Left lung (tissue), 4 donors: ENCODE measurements at regions not wholly inside any gene's neighbourhood (a gene's known extent, or its start where the extent isn't known, plus 50 kb on each side); places are given as distances from the start of the nearest gene placed in this dataset.
A peak's percentile ranks its signal among the peaks of the same experiment; 100 is the strongest.
"Not testable (repeated sequence)": the region's sequence is repeated elsewhere in the genome, so short reads cannot be mapped to it uniquely, and the experiment has no call there.

Experiments
- ATAC-seq: fragments of 200-7000 bp; cut with Tn5 transposase; one replicate; pipeline ENCODE4 v1.9.1; 2020; ENCODE audit warnings: moderate library complexity
- DNase-seq, 4 donors: peaks; one replicate each; pipeline ENCODE4 v3.0.0-alpha.2; 2013 to 2020
- H3K27ac ChIP-seq, 2 donors: fragments of 200-600 bp; sonication (generic) in 1 of 2; one replicate each; pipeline versions ENCODE4 v1.5.0 to v1.8.0; 2020 to 2021
- H3K27me3 ChIP-seq, 2 donors: fragments of 200-600 bp; sonication (generic) in 1 of 2; one replicate each; pipeline versions ENCODE4 v1.5.0 to v1.8.0; 2020 to 2021
- H3K36me3 ChIP-seq, 2 donors: fragments of 200-600 bp; sonication (generic) in 1 of 2; one replicate each; pipeline versions ENCODE4 v1.5.0 to v1.8.0; 2020 to 2021
- H3K4me1 ChIP-seq, 2 donors: fragments of 200-600 bp; one replicate each; pipeline ENCODE4 v1.8.0; 2021
- H3K4me3 ChIP-seq, 2 donors: fragments of 200-600 bp; sonication (generic) in 1 of 2; one replicate each; pipeline versions ENCODE4 v1.5.0 to v1.8.0; 2020 to 2021; ENCODE audit warnings: mild to moderate bottlenecking in 1 of 2
- H3K9me3 ChIP-seq, 2 donors: fragments of 200-600 bp; sonication (generic) in 1 of 2; one replicate each; pipeline versions ENCODE4 v1.5.0 to v1.8.0; 2020 to 2021
- intact Hi-C, 2 donors: fragments of 100-400 bp; cut with DNase I; formaldehyde crosslinking; loops; one replicate each; pipeline versions ENCODE4 v1.11.2 to v1.14.2; 2022
- TF ChIP-seq, protein P1 (sequence below), 2 donors: fragments of 200-600 bp; sonication (generic) in 1 of 2; IDR thresholded peaks; one replicate each; pipeline versions ENCODE4 v1.5.0 to v1.8.0; 2021; ENCODE audit warnings: antibody characterized with exemption in 2 of 2
- donor health status: DM: no; HTN: yes; CAD: no.
- donor health status: DM: no; HTN: no; CAD: no.

DNA sequence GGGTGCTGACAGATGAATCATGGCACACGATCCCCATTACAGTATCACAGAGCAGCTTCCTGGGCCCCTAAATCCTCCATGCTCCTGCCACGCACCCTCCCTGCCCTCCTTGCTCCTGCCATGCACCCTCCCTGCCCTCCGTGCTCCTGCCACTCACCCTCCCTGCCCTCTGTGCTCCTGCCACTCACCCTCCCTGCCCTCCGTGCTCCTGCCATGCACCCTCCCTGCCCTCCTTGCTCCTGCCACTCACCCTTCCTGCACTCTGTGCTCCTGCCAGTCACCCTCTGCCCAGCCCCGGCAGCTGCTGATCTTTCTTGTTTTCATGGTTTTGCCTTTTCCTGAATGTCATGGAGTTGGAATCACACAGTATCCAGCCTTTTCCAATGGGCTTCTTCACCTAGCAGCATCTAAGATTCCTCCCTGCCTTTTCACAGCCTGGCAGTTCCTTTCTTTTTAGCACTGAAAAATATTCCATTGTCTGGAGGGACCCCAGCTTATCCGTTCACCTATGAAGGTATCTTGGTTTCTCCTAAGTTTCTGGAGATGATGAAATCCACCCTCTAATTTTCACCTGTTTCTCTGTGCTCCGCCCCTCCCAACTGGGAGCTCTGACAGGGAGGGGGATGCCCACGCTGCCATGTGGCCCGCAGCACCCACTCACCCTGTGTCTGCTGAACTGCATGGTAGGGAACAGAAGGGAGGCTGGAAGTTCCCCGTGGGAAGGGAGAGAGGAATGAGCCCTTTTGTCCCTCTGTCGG, 142.3 kb downstream of the NPIPB11 start:
- Histone ChIP-seq H3K27ac (peak overlapping the region in 1 of 2 donors; percentile 44), H3K4me1 (peaks cover 0 to 32% of the 10 kb centered on the region in 2 donors)
- intact Hi-C loops, H3K4me3 ChIP-seq, DNase-seq, H3K9me3 ChIP-seq, H3K36me3 ChIP-seq, H3K27me3 ChIP-seq, ATAC-seq: not testable (repeated sequence)

DNA sequence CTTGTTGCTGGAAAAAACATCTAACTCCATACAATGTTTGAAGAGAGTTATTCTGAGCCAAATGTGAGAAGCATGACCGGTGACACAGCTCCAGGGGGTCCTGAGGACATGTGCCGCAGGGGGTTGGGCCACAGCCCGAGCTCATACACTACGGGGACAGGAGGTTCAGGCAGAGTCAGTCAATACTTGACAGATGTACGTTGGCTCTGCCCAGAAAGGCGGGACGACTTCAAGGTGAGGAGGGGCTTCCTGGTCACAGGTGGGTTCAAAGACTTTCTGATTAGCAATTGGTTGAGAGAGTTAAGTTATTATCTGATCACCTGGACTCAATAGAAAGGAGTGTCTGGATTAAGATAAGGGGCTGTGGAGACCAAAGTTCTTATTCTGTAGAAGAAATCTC, 143.8 kb downstream of the NPIPB11 start:
- ATAC-seq, H3K9me3 ChIP-seq, intact Hi-C loops, H3K27me3 ChIP-seq, H3K27ac ChIP-seq, H3K4me3 ChIP-seq, DNase-seq, H3K36me3 ChIP-seq: not testable (repeated sequence)
- peaks cover 0 to 32% of the 10 kb centered on the region in 2 donors for H3K4me1 ChIP-seq

DNA sequence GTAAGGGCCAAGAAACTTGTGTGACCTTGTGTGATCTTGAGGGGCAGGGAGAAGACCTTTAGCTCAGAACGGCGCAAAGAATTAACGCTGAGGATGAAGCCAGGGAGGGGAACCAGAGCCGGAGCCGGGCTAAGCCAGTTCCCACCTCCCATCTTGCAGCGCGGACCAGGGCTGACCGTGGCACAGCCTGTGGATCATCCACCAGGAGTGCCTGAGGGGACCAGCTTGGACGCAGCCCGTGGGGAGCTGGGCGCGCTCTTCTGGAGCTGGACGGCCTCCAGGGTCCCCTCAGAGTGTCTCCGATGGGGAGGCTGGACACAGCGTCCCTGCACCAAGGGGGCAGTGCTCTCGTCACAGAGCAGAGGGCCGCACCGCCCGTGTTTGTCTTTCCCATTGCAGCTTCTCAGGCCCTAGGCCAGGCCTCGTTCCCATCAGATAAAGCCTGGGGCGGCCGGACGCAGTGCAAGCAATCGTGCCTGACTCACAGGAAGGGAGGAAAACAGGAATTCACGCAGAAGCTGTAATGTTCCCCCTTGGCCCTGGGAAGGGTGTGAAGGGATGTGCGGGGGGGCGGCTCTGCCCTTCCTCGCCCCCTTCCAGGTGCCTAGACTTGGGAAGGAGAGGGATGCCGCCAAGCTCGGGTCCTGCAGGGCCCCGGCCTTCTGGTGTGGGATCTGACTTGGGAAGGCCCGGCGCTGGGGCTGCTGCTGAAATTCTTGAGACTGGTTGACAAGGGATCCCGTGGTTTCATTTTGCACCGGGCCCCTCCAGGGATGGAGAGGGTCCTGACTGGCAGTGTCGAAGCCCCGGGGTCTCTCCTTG, 144.9 kb downstream of the NPIPB11 start:
- peaks cover 0 to 25% of the 10 kb centered on the region in 2 donors for H3K4me1 ChIP-seq
- H3K36me3 ChIP-seq, H3K27me3 ChIP-seq, H3K9me3 ChIP-seq, intact Hi-C loops, DNase-seq, H3K4me3 ChIP-seq: not testable (repeated sequence)
- ATAC-seq = peak; percentile 53
- peak overlapping the region; percentile 5 to 53 for H3K27ac ChIP-seq

DNA sequence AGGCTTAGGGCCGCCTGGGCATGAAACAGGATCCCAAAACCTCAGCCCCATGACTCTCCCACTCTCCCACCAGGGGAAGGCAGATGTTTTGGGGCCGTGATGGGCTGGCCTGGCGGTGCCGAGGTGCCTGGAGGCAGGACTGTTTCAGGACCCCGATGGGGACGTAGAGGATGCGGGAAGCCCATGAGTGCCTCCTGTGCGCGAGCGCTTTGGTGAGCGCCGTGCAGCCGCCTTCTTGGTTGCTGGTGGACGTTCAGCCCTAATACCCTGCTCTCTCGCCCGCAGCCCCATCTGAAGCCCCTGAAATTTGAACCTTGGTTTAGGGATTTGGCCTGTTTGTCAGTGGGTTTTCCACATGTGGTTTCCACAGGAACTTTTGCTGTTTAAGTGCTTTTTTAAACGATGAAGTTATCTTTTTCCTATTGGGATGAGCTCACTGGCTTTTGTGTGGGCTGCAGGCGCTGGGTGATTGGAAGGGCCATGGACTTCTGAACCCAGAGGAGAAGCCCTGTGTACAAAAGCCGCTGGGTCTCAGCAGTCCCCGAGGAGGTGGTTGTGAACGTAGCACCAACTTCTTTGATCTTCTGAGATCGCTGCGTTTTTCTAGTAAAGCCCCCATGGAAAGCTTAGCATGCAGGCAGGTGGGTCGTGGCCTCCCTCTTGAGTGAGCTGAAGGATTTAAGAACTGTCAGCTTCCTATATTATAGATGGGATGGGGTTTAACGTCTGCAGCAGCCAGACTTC, 145.7 kb downstream of the NPIPB11 start:
- H3K27me3 ChIP-seq, H3K36me3 ChIP-seq, H3K9me3 ChIP-seq, ATAC-seq, H3K4me3 ChIP-seq, DNase-seq, intact Hi-C loops: not testable (repeated sequence)
- H3K4me1 ChIP-seq = peaks cover 0 to 25% of the 10 kb centered on the region in 2 donors
- peak overlapping the region; percentile 5 to 53 for H3K27ac ChIP-seq

DNA sequence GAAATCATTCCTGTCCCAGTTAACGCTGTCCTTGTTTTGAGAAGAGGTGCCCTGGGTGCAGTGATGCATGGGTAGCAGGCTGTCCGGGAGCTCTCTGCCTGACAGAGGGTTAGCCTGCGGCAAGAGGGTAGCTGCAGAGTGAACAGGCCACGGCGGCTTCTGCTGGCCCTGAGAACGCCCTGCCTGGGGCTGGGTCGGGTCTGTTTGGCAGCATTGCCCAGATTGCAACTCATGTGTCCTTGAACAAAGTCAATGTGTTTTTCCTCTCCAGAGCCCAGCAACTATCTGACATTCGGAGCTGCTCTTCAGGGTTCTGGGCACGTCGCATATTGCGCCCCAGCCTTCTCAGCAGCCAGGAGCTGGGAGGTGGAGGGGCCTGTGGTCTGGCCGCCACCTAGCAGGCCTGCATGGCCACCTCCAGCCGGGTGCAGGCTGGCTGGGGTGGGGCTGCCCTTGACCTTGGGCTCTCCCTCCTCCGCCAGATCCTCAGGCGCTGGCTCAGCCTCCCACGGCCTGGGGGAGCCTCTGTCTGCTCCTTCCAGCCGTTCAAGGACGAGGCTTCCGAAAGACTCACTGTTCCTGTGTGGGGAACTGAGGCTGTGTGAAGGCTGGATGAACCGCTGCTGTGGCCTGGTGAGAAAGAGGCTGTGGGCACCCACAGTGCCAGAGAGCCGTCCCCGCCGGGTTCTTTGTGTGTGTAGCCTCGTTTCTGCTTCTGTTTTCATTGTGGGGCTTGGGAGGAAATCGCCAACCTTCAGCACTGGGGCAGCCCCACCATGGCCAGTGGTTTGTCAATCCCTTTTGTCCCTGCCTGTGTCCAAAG, 146.7 kb downstream of the NPIPB11 start:
- intact Hi-C loops, DNase-seq, H3K9me3 ChIP-seq, H3K27me3 ChIP-seq, H3K36me3 ChIP-seq, H3K4me3 ChIP-seq, ATAC-seq: not testable (repeated sequence)
- Histone ChIP-seq H3K27ac (peak overlapping the region in 1 of 2 donors; percentile 7), H3K4me1 (peaks cover 0 to 22% of the 10 kb centered on the region in 2 donors)

DNA sequence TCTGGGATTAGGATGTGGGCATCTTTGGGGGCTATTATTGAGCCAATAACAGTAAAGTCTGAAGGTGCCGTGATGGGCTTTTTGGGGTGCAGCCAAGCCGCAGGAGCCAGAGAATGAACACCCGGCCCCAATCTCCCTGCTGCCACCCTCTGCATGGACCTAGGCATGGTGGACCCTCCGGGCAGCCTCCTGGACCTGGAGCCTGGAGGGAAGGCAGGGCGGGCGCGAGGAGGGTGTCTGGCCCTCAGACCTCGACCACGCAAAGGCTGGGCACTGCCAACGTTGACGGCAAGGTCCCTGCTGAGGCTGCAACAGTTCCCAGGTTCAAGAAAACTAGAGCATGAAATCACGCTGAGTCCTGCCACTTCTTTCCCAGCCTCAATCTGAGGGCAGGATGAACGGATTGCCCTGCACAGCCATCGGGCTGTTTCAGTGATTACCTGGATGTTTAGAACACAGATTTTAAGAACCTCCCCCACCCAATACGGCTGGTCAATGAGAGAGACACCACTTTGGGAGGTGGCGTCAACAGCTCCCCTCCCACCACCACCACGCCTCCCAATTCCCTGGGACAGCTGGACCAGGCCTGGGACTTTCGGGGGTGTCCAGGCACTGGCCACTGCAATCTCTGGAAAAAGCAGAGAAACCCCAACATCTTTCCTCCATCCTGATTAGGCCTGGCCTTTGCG, 147.4 kb downstream of the NPIPB11 start:
- H3K27ac ChIP-seq, DNase-seq, H3K27me3 ChIP-seq, H3K9me3 ChIP-seq, H3K4me3 ChIP-seq, intact Hi-C loops, ATAC-seq, H3K36me3 ChIP-seq: not testable (repeated sequence)
- peaks cover 0 to 14% of the 10 kb centered on the region in 2 donors for H3K4me1 ChIP-seq

DNA sequence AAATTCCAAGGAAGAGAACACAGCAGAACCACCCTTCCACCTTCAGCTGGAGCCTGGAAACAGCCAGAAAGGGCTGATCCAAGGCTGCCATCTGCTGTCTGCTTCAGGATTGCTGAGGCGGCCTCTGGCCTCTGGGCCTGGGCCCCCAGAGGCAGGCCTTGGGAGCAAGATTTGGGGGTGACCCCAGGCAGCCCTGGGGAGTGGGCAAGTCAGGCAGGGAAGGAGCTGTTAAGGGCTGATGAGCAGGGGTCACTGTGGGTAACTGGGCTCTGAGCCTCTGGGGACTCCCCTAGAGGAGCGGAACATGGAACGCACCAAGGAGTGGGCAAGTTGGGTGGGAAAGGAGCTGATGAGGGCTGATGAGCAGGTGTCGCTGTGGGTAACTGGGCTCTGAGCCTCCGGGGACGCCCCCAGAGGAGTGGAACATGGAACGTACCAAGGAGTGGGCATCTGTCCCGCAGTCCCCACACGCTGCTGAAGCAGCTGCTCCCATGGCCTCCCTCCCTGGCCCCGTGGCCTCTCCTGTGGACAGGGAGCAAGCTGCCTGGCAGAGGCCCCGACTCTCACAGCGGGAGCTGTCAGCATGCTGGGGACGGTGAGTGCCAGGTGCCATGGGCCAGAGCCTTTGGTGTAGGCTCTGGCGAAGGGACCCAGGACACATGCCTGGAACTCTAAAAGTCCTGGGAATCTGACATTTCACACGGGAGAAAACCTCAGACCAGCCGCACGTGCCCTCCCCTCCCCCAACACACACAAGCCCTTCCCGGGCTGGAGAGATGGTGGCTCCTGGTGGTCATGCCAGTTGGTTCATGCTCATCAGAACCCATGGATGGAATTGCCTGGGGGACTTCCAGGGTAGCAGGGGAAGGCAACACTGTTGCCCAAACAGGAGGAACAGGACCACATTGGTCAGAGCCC, 148.8 kb downstream of the NPIPB11 start:
- H3K9me3 ChIP-seq, DNase-seq, H3K27ac ChIP-seq, H3K4me3 ChIP-seq, H3K27me3 ChIP-seq, intact Hi-C loops, ATAC-seq, H3K36me3 ChIP-seq: not testable (repeated sequence)
- TF ChIP-seq, protein P1, sequence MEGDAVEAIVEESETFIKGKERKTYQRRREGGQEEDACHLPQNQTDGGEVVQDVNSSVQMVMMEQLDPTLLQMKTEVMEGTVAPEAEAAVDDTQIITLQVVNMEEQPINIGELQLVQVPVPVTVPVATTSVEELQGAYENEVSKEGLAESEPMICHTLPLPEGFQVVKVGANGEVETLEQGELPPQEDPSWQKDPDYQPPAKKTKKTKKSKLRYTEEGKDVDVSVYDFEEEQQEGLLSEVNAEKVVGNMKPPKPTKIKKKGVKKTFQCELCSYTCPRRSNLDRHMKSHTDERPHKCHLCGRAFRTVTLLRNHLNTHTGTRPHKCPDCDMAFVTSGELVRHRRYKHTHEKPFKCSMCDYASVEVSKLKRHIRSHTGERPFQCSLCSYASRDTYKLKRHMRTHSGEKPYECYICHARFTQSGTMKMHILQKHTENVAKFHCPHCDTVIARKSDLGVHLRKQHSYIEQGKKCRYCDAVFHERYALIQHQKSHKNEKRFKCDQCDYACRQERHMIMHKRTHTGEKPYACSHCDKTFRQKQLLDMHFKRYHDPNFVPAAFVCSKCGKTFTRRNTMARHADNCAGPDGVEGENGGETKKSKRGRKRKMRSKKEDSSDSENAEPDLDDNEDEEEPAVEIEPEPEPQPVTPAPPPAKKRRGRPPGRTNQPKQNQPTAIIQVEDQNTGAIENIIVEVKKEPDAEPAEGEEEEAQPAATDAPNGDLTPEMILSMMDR (IDR thresholded peaks at IDR 0.05) = peak in 1 of 2 donors; percentile 17
- peaks cover 0 to 13% of the 10 kb centered on the region in 2 donors for H3K4me1 ChIP-seq
